ENCODE measurements at regions not wholly inside any gene's neighbourhood (a gene's known extent, or its start where the extent isn't known, plus 50 kb on each side); places are given as distances from the start of the nearest gene placed in this dataset.

GRCh38 chr10:88045096-88045495 is 181.7 kb downstream of the PTEN start:
- TF ChIP-seq PBX3 (CRISPR knock-in tag; IDR thresholded peaks at IDR 0.05): no peak
- no peak for TF ChIP-seq ZBTB1 (tag by site-specific recombination; IDR thresholded peaks at IDR 0.05)
- TF ChIP-seq CTCF (tag by site-specific recombination; IDR thresholded peaks at IDR 0.05): no peak
